ENCODE measurements at regions not wholly inside any gene's neighbourhood (a gene's known extent, or its start where the extent isn't known, plus 50 kb on each side); places are given as distances from the start of the nearest gene placed in this dataset.

DNA sequence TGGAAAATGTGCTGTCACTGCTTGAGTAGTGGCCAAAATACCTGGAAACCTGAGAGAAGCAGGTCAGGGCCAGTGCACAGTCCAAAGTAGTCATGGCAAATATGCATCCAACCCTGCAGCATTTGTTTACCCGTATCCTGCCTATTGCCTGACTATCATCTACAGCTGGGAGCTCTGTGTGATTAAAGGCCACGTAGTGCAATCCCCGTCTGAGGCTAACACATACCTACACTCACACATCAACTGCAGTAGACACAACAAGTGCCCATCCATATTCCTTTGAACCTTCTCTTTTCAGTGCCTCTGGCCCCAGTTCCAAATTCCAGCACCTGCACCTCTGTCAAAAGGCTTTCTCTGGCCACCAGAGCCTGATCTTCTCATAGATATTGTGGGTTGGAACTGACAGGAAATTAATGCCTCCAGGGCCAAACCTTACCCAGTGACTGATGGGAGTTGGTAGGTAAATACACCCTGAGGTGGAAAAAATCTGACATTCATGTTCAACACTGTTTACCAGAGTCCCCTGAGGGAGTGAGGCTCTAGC lies 383.0 kb downstream of the SETD4 start:
- no peak overlapping the region for H3K27ac ChIP-seq (ENCODE audit: low read depth, low read length)
- intact Hi-C loops (cut with micrococcal nuclease) = no loop called here
- H3K9me3 Mint-ChIP-seq = peaks cover 0 to 6% (median 0%) of the 10 kb centered on the region in 11 donors
- DNase-seq (no peak), ATAC-seq (no peak)
- H3K27me3 Mint-ChIP-seq = peaks cover 4 to 31% (median 8%) of the 10 kb centered on the region in 5 donors
- H3K27ac Mint-ChIP-seq = no peak overlapping the region
- H3K36me3 ChIP-seq (ENCODE audit: control insufficient read depth in 2 of 3, insufficient read depth in 3 of 3, low read length in 3 of 3) = no peaks in the 10 kb centered on the region
- ChIA-PET CTCF (no interaction called here), POLR2A (no interaction called here)
- H3K4me3 Mint-ChIP-seq = no peak overlapping the region
- no peaks in the 10 kb centered on the region for H3K27me3 ChIP-seq (ENCODE audit: control insufficient read depth in 2 of 2, insufficient read depth in 2 of 2, low read length in 2 of 2)
- H3K4me1 ChIP-seq (ENCODE audit: control insufficient read depth in 2 of 2, insufficient read depth in 2 of 2, low read length in 2 of 2) = no peaks in the 10 kb centered on the region
- no peak overlapping the region for H3K4me3 ChIP-seq (ENCODE audit: low read length)
- no peaks in the 10 kb centered on the region for H3K9me3 ChIP-seq (ENCODE audit: control insufficient read depth in 2 of 3, low read length in 3 of 3)
- H3K36me3 Mint-ChIP-seq = peaks cover 0 to 4% (median 0%) of the 10 kb centered on the region in 5 donors
- H3K4me1 Mint-ChIP-seq = no peaks in the 10 kb centered on the region

DNA sequence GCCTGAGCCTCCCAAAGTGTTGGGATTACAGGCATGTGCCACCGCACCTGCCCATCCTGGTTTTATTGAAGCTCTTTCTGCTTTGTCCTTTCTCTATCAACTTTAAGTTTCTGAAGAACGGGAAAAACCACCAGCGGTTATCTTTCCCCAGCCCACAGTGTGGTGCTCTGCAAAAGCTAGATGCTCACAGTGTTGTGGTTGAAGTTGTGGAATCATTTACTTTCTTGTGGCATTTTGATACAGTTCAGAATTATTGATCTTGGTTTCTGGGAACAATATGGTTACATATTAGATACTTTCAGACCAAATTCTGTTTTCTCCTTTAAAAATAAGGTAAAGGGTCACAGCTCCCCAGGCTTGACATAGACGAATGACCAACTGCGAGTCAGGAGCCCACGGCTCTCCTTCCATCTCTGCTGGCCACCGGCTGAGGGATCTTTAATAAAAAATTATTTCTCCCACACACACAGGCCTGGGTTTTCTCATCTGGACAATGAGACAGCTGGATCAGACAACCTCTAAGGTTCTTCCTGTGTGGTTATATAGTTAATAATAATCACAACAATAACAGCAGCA lies 385.3 kb downstream of the SETD4 start:
- H3K4me3 ChIP-seq (ENCODE audit: low read length) = no peak overlapping the region
- intact Hi-C loops (cut with micrococcal nuclease) = no loop called here
- Mint-ChIP-seq H3K9me3 (peaks cover 0 to 6% (median 0%) of the 10 kb centered on the region in 11 donors), H3K27me3 (peaks cover 4 to 18% (median 8%) of the 10 kb centered on the region in 5 donors), H3K27ac (no peak overlapping the region), H3K4me3 (no peak overlapping the region), H3K4me1 (no peaks in the 10 kb centered on the region), H3K36me3 (peaks cover 0 to 4% (median 0%) of the 10 kb centered on the region in 5 donors)
- H3K27ac ChIP-seq (ENCODE audit: low read depth, low read length) = no peak overlapping the region
- ATAC-seq (no peak), DNase-seq (no peak)
- CTCF ChIA-PET = no interaction called here
- H3K4me1 ChIP-seq (ENCODE audit: control insufficient read depth in 2 of 2, insufficient read depth in 2 of 2, low read length in 2 of 2) = no peaks in the 10 kb centered on the region
- no peaks in the 10 kb centered on the region for H3K27me3 ChIP-seq (ENCODE audit: control insufficient read depth in 2 of 2, insufficient read depth in 2 of 2, low read length in 2 of 2)
- no peaks in the 10 kb centered on the region for H3K9me3 ChIP-seq (ENCODE audit: control insufficient read depth in 2 of 3, low read length in 3 of 3)
- POLR2A ChIA-PET = no interaction called here
- H3K36me3 ChIP-seq (ENCODE audit: control insufficient read depth in 2 of 3, insufficient read depth in 3 of 3, low read length in 3 of 3) = no peaks in the 10 kb centered on the region

DNA sequence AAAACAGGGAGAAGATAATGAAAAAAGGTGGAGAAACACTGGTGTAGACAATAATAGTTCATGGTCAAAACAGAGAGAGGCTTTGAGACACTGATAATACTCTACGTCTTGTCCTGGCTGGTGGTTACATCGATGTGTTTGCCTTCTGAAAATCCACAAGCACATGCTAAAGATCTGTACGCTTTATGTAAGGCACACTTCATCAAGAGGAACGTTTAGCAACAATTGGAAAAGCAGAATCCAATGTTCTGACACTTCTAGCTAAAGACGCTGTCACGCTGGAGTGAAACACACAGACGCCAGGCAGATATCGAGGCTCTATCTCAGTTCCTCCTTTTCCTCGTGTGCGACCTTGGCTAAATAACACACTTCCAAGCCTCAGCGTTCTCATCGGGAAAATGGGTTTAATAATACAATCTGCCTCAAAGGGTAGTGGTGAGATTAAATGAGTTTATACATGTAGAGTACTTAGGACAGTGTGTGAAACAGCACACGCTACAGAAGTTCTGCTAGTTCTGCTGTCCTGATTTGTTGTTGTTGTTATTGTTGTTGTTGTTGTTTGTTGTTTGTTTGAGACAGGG lies 386.1 kb downstream of the SETD4 start:
- intact Hi-C loops (cut with micrococcal nuclease) = no loop called here

DNA sequence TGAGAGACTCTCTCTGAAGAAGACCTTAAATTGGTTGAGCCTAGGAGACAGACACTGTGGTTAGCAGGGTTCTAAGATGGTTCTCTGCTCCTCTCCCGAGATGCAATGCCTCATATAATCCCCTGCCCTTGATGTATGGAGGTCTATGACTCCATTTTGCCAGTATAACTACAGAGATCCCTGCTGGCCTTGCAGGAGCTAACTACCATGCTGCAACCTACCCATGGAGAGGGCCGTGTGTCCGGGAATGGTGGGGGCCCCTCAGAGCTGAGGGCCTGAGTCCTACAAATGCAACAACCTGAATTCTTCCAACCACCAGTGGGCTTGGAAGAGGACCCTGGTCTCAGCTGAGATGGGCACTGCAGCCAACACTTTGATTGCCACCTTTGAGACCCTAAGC lies 388.0 kb downstream of the SETD4 start:
- CTCF ChIA-PET = no interaction called here
- Histone ChIP-seq H3K27ac (ENCODE audit: low read depth, low read length) (no peak overlapping the region), H3K36me3 (ENCODE audit: control insufficient read depth in 2 of 3, insufficient read depth in 3 of 3, low read length in 3 of 3) (no peaks in the 10 kb centered on the region), H3K4me1 (ENCODE audit: control insufficient read depth in 2 of 2, insufficient read depth in 2 of 2, low read length in 2 of 2) (no peaks in the 10 kb centered on the region), H3K4me3 (ENCODE audit: low read length) (no peak overlapping the region), H3K27me3 (ENCODE audit: control insufficient read depth in 2 of 2, insufficient read depth in 2 of 2, low read length in 2 of 2) (no peaks in the 10 kb centered on the region), H3K9me3 (ENCODE audit: control insufficient read depth in 2 of 3, low read length in 3 of 3) (no peaks in the 10 kb centered on the region)
- POLR2A ChIA-PET = no interaction called here
- intact Hi-C loops (cut with micrococcal nuclease) = no loop called here
- ATAC-seq (no peak), DNase-seq (no peak)
- Mint-ChIP-seq H3K4me1 (peaks cover 0 to 5% (median 0%) of the 10 kb centered on the region in 7 donors), H3K9me3 (peaks cover 0 to 3% (median 0%) of the 10 kb centered on the region in 11 donors), H3K36me3 (no peaks in the 10 kb centered on the region), H3K27me3 (peaks cover 0 to 17% (median 12%) of the 10 kb centered on the region in 5 donors), H3K27ac (no peak overlapping the region), H3K4me3 (no peak overlapping the region)

More for the DNA sequence above, 386.1 kb downstream of the SETD4 start:
- H3K36me3 Mint-ChIP-seq = peaks cover 0 to 4% (median 0%) of the 10 kb centered on the region in 5 donors
- CTCF ChIA-PET = no interaction called here
- no peak for DNase-seq
- H3K27ac Mint-ChIP-seq = no peak overlapping the region
- Histone ChIP-seq H3K9me3 (ENCODE audit: control insufficient read depth in 2 of 3, low read length in 3 of 3) (no peaks in the 10 kb centered on the region), H3K4me3 (ENCODE audit: low read length) (no peak overlapping the region), H3K36me3 (ENCODE audit: control insufficient read depth in 2 of 3, insufficient read depth in 3 of 3, low read length in 3 of 3) (no peaks in the 10 kb centered on the region), H3K4me1 (ENCODE audit: control insufficient read depth in 2 of 2, insufficient read depth in 2 of 2, low read length in 2 of 2) (no peaks in the 10 kb centered on the region), H3K27me3 (ENCODE audit: control insufficient read depth in 2 of 2, insufficient read depth in 2 of 2, low read length in 2 of 2) (no peaks in the 10 kb centered on the region), H3K27ac (ENCODE audit: low read depth, low read length) (no peak overlapping the region)
- POLR2A ChIA-PET = no interaction called here
- no peak for ATAC-seq
- peaks cover 0 to 6% (median 0%) of the 10 kb centered on the region in 11 donors for H3K9me3 Mint-ChIP-seq
- H3K27me3 Mint-ChIP-seq = peaks cover 4 to 16% (median 12%) of the 10 kb centered on the region in 5 donors
- no peak overlapping the region for H3K4me3 Mint-ChIP-seq
- no peaks in the 10 kb centered on the region for H3K4me1 Mint-ChIP-seq

DNA sequence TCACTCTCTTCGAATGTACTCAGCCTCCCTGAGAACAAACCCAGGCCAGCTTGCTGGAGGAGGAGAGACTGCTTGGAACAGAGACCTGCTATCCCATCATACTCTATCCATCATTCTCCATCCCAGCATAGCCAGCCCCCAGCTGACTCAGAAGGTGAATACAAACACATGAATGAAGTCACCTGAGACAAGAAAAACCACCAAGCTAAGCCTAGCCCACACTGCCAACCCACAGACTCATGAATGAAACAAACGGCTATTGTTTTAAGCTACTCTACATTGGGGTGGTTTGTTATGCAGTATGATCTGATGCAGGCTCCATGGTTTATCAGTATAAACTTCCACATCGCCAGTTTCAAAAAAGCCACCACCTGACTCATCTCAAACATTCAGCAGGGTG lies 395.6 kb downstream of the SETD4 start:
- Histone ChIP-seq H3K4me3 (ENCODE audit: low read length) (no peak overlapping the region), H3K27ac (ENCODE audit: low read depth, low read length) (no peak overlapping the region), H3K4me1 (ENCODE audit: control insufficient read depth in 2 of 2, insufficient read depth in 2 of 2, low read length in 2 of 2) (no peaks in the 10 kb centered on the region), H3K27me3 (ENCODE audit: control insufficient read depth in 2 of 2, insufficient read depth in 2 of 2, low read length in 2 of 2) (no peaks in the 10 kb centered on the region), H3K9me3 (ENCODE audit: control insufficient read depth in 2 of 3, low read length in 3 of 3) (no peaks in the 10 kb centered on the region), H3K36me3 (ENCODE audit: control insufficient read depth in 2 of 3, insufficient read depth in 3 of 3, low read length in 3 of 3) (no peaks in the 10 kb centered on the region)
- ATAC-seq (no peak), DNase-seq (no peak)
- intact Hi-C loops (cut with micrococcal nuclease) = no loop called here
- H3K36me3 Mint-ChIP-seq = no peaks in the 10 kb centered on the region
- CTCF ChIA-PET = no interaction called here
- H3K27me3 Mint-ChIP-seq = peaks cover 0 to 43% (median 5%) of the 10 kb centered on the region in 5 donors
- H3K9me3 Mint-ChIP-seq = peaks cover 0 to 3% (median 0%) of the 10 kb centered on the region in 11 donors
- no peak overlapping the region for H3K27ac Mint-ChIP-seq
- no peak overlapping the region for H3K4me3 Mint-ChIP-seq
- H3K4me1 Mint-ChIP-seq = peaks cover 0 to 5% (median 0%) of the 10 kb centered on the region in 7 donors
- POLR2A ChIA-PET = no interaction called here

DNA sequence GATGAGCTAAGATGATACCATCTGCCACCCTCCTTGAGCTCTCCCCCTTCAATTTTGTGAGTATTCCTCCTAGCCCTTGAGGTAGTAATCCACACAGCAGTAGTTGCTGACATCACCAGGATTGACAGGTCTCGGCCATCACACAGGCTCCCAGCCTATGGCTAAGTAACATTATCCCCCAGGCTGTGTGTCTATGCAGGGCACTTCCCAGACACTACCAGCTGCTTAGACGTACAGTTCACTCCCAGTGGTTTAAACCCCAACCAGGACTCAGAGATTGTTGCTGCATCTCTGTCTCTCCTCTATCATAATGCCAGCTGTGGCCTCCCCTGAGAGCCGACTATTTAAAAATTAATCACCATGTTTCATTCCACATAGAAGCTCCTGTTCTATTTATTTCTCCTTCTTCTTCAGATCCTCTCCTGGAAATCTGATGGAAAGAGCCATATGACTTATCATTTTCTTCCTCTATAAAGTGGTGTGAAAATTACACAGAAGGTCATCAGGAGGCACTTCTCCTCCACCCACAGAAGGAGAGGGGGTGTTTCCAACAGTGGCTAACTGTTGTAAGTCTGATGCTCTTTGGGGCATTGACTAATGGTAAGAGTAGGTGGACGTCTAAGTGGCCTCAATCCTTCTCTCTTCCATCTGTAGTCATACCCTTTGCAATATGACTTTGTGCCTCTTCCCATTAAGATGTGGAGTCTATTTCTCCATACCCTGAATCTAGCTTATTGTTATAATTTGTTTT lies 396.3 kb downstream of the SETD4 start:
- Histone ChIP-seq H3K9me3 (ENCODE audit: control insufficient read depth in 2 of 3, low read length in 3 of 3) (no peaks in the 10 kb centered on the region), H3K27ac (ENCODE audit: low read depth, low read length) (no peak overlapping the region), H3K4me1 (ENCODE audit: control insufficient read depth in 2 of 2, insufficient read depth in 2 of 2, low read length in 2 of 2) (no peaks in the 10 kb centered on the region), H3K27me3 (ENCODE audit: control insufficient read depth in 2 of 2, insufficient read depth in 2 of 2, low read length in 2 of 2) (no peaks in the 10 kb centered on the region), H3K36me3 (ENCODE audit: control insufficient read depth in 2 of 3, insufficient read depth in 3 of 3, low read length in 3 of 3) (no peaks in the 10 kb centered on the region), H3K4me3 (ENCODE audit: low read length) (no peak overlapping the region)
- H3K4me3 Mint-ChIP-seq = no peak overlapping the region
- no peak overlapping the region for H3K27ac Mint-ChIP-seq
- H3K36me3 Mint-ChIP-seq = no peaks in the 10 kb centered on the region
- CTCF ChIA-PET = no interaction called here
- intact Hi-C loops (cut with micrococcal nuclease) = no loop called here
- ATAC-seq (no peak), DNase-seq (no peak)
- peaks cover 0 to 3% (median 0%) of the 10 kb centered on the region in 11 donors for H3K9me3 Mint-ChIP-seq
- H3K27me3 Mint-ChIP-seq = peaks cover 0 to 43% (median 5%) of the 10 kb centered on the region in 5 donors
- H3K4me1 Mint-ChIP-seq = peaks cover 0 to 5% (median 0%) of the 10 kb centered on the region in 7 donors
- POLR2A ChIA-PET = no interaction called here
